ENCODE measurements at regions not wholly inside any gene's neighbourhood (a gene's known extent, or its start where the extent isn't known, plus 50 kb on each side); places are given as distances from the start of the nearest gene placed in this dataset.

- no peak for DNase-seq
Observed at GRCh38 chr2:58545300-58546280, 304.5 kb upstream of the FANCL start.

GRCh38 chr2:58543442-58543841 lies 302.3 kb upstream of the FANCL start:
- no peak for DNase-seq

- no peak for DNase-seq
Observed at GRCh38 chr2:58541511-58541910, 300.4 kb upstream of the FANCL start.

DNA sequence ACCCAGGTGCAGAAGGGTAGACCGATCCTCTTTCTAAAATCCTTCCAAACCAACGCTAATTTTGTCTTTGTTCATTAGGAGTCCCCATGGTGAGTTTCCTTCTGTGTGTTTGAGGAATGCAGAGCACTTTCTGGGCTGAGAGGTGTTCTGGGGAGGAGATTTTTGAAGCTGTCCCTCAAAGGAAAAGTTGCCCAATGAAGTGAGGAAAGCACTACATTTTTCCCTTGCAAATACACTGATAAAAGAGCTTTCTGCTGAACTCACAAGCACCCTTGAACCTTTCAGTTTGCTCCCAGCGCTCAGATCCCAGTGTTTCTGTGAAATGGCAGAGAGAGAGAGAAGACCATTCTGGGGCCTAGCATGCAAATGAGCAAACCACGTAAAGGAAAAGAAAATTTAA lies 299.6 kb upstream of the FANCL start:
- no peak for DNase-seq

DNA sequence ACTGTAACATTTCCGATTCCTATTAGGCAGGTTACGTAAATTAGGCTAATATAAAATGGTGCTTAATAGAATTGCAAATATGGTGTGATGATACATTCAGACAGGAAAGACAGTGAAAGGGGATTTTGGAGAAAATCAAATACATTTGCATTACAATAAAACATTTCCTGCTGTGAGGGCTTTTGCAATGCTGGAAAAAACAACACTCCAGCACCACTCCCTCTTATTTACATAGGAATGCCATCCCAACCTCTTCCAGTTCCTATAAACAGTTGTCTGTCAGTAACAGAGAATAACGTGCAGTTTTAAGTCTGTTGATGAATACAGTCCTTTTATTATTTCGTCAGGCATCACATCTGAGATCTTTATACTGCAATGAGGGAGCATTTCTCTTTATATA lies 298.8 kb upstream of the FANCL start:
- no peak for DNase-seq

DNA sequence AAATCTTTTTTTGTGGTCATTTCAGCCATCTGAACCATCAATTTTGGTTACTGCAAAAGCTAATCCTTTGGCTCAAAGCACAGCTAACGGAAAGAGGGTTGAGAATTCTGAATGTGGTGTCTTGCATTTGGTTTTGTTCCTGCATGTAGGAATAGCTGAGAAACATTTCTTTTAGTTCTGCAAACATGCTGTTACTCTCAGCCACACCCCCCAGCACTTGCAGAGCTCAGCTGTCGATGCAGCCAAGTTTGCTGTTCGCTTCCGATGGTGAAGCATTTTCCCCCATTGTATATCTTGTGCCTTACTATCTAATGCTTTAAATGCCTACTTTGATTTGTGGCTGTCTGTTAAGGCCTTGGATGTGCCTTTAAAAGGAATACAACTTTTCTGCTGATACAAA lies 294.9 kb upstream of the FANCL start:
- no peak for DNase-seq

DNA sequence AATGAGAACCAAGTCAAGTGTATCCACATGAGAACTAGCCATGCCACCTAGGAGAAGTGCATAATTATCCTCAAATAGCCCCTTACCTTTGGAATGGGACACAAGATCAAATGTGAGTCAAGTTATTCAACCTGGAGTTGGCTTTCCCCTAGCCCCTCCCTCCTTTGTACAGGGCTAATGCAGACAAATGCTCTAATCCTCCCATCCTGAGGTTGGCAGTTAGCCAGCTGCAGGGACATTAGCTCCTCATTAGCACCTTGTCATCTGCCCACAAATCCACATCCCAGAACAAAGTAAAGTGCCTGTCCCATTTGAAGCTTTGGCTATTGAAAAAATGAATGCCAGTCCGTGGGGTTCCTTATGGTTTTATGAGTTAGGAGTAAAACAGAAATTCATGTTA lies 294.1 kb upstream of the FANCL start:
- no peak for DNase-seq

GRCh38 chr2:58533376-58533775 lies 292.3 kb upstream of the FANCL start:
- DNase-seq: no peak

- DNase-seq: no peak
Observed at GRCh38 chr2:58532641-58533040, 291.5 kb upstream of the FANCL start.

- no peak for DNase-seq
Observed at GRCh38 chr2:58527647-58528046, 286.5 kb upstream of the FANCL start.

DNA sequence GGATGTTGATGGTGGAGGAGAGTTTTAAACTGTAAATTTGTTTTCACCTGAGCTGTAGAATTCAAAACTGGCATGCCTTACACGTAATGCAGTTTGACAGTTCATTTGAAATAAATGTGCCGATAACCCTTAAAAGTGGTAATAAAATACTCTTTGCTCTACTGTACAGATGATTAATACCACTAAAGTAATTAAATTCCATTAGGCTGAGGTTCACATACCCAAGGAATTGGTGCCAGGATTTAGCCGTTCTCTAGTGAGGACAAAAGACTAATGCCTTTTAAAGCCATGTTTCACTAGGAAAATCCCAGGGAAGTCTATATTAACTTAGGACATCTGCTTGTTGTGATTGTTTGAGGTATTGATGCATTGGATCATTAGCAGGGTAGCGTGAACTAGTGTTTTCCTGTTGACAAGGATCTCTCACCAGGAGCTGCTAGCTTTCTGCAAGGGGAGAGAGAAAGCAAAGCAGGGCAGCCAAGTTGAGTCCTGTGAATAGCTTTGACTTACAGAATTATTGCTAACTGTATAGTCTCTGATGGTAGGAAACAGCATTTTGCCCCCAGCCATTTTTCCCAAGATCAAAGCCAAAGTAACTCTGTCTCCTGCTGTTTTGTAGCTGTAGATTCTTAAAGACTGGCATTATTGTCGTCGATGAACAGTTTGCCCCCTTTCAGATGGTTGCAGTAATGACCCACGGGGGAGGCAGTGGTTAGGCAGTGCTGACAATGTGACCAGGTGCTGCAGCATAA lies 280.9 kb upstream of the FANCL start:
- no peak for DNase-seq

DNA sequence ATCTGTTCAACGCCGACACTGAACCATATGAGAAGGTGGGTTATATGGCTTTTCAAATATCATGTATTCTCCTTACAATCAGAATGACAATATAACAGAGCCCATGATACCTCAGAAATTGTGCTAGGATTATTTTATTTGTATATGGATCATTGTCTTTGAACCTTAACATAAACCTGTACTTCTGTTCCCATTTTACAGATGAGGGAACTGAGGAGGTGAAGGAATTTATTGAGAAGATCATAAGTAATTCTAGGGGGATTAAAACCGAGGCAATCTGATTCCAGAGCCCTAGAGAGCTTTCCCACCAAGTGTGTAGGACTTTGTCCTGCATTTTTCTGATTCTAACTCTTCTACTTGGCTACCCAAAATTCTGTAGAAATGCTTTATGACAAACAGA lies 279.8 kb upstream of the FANCL start:
- DNase-seq: no peak

DNA sequence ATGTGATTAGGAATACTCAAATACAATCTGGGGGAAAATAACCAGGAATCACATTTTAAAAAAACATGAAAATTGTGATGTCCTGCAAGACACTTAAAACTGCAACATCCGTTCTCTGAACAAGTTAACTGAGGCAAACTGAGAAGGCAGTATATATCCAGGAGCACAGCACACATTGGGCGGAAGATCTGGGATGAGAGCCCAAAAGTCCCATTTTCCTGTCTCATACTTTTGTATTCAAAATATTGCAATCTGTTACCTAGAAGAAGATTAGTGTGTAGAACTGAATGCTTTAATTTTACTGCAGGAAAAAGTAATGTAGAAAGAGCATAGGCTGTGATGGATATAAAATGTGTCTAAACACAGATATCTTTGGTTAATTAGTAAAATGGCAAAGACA lies 276.8 kb upstream of the FANCL start:
- no peak for DNase-seq

GRCh38 chr2:58516695-58517094 lies 275.6 kb upstream of the FANCL start:
- no peak for DNase-seq

DNA sequence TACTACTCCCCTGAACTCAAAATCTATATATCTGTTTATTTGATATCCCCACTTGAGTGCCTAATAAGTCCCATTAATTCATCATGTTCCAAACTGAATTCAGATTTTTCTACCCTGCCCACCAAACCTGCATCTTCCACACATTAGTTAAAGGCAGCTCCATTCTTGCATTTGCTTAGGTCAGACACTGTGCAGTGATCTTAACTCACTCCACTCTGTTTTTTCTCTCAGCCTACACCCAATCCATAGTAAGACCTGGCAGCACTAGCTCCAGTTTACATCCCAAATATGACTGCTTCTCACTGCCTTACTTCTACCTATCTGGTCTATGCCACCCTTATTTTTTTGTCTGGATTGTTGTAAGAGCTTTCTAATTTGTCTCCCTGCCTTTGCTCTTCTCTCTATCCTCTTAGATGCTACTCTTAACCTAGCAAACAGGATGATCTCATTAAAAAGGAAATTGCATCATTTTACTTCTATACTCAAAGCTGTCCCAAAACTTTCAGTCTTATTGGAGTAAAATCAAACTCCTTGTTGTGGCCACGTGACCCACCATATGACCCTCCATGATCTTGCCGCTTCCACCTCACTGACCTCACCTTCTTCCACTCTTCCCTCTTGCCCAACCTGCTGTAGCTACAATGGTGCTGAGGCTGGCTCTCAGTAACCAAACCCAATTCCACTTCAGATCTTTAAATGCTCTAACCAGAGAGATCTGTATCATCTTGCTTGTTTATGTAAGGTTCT lies 274.9 kb upstream of the FANCL start:
- DNase-seq: peak; percentile 13

DNA sequence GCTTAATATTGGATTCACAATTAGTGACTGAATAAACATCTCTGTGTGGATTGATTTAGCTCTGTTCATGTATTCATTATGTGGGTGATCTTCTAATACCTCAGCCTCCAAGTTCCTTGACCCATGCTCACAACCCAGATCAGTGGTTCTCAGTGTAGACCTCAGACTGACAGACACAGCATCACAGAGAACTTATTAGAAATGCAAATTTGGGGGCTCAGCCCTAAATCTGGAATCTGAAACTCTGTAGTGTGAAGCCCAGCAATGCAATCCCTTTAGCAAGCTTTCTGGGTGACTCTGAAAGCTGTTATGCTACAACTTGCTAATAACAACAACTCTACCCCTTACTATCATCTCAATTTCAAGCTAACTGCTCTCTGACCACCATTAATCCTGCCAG lies 273.1 kb upstream of the FANCL start:
- DNase-seq: no peak

GRCh38 chr2:58512878-58513277 lies 271.8 kb upstream of the FANCL start:
- no peak for DNase-seq

- no peak for DNase-seq
Observed at GRCh38 chr2:58508006-58508405, 266.9 kb upstream of the FANCL start.

GRCh38 chr2:58503918-58504317 lies 262.8 kb upstream of the FANCL start:
- DNase-seq: no peak

GRCh38 chr2:58502931-58503330 lies 261.8 kb upstream of the FANCL start:
- DNase-seq: no peak

- DNase-seq: no peak
Observed at GRCh38 chr2:58501371-58502160, 260.4 kb upstream of the FANCL start.

GRCh38 chr2:58497168-58497567 lies 256.0 kb upstream of the FANCL start:
- DNase-seq: no peak

DNA sequence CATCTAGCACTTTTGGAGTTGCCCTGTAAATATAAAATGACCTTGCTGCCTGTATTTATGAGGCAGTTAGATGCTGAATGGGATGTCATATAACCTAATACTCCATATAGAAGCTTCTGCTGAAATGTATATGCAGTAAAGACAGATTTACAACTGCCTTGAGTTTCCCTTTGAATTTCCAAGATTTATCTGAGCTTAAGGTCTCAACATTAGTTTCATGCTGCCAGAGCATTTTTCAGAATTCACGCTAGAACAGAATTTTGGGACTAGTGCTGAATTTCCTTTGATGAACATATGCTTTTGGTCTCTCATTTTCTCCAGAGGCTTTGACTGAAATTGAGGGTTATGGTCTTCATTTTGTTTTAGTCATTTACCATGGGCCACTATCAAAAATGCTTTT lies 254.7 kb upstream of the FANCL start:
- DNase-seq: no peak
